LNCAP (cell line): ENCODE measurements at regions not wholly inside any gene's neighbourhood (a gene's known extent, or its start where the extent isn't known, plus 50 kb on each side); places are given as distances from the start of the nearest gene placed in this dataset.

ENCODE experiments used
- CTCF ChIP-seq: fragments of 450-650 bp; IDR thresholded peaks from 2 replicates; pipeline ENCODE4 v1.5.1; 2017; ENCODE audit warnings: mild to moderate bottlenecking

- no peak for TF ChIP-seq CTCF
Measured at GRCh38 chr14:49287004-49287403, 299.2 kb downstream of the RPS29 start.

GRCh38 chr14:49286257-49286983 lies 299.8 kb downstream of the RPS29 start:
- no peak for TF ChIP-seq CTCF

GRCh38 chr14:49280566-49280965 lies 305.6 kb downstream of the RPS29 start:
- TF ChIP-seq CTCF = no peak

GRCh38 chr14:49250517-49250916 lies 335.7 kb downstream of the RPS29 start:
- TF ChIP-seq CTCF = no peak

GRCh38 chr14:49250109-49250508 lies 336.1 kb downstream of the RPS29 start:
- TF ChIP-seq CTCF = no peak

- no peak for TF ChIP-seq CTCF
Measured at GRCh38 chr14:49249022-49249421, 337.2 kb downstream of the RPS29 start.

- TF ChIP-seq CTCF = no peak
Measured at GRCh38 chr14:49240383-49240782, 345.8 kb downstream of the RPS29 start.

GRCh38 chr14:49228552-49228951 lies 357.6 kb downstream of the RPS29 start:
- TF ChIP-seq CTCF = no peak
